ENCODE measurements at regions not wholly inside any gene's neighbourhood (a gene's known extent, or its start where the extent isn't known, plus 50 kb on each side); places are given as distances from the start of the nearest gene placed in this dataset.

DNA sequence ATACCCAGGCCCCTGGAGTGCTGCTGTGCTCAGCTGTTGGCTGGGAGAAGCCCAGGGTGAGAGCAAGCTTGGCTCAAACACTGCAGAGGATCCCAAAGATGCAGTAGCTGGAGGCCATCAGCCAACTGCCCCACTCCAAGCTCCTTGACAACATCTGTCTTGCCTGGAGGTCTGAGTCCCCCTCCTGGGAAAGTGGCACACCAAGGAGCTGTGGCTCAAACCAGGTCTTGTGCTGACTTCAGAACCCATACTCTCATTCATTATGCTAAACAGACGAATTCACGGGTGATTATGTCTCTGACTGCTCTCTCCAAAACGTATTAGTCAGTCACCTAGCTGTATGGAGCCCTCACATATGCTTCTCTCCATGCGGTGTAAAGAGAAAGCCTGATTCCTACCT lies 206.1 kb downstream of the TTC32 start:
- TF ChIP-seq EZH2 (IDR thresholded peaks at IDR 0.05; ENCODE audit: borderline replicate concordance, low read depth, low read length, poor library complexity, severe bottlenecking), result no peak
- TF ChIP-seq, protein P1, sequence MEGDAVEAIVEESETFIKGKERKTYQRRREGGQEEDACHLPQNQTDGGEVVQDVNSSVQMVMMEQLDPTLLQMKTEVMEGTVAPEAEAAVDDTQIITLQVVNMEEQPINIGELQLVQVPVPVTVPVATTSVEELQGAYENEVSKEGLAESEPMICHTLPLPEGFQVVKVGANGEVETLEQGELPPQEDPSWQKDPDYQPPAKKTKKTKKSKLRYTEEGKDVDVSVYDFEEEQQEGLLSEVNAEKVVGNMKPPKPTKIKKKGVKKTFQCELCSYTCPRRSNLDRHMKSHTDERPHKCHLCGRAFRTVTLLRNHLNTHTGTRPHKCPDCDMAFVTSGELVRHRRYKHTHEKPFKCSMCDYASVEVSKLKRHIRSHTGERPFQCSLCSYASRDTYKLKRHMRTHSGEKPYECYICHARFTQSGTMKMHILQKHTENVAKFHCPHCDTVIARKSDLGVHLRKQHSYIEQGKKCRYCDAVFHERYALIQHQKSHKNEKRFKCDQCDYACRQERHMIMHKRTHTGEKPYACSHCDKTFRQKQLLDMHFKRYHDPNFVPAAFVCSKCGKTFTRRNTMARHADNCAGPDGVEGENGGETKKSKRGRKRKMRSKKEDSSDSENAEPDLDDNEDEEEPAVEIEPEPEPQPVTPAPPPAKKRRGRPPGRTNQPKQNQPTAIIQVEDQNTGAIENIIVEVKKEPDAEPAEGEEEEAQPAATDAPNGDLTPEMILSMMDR (conservative IDR thresholded peaks at IDR 0.05; ENCODE audit: low read depth, low read length), result no peak
